ENCODE measurements at regions not wholly inside any gene's neighbourhood (a gene's known extent, or its start where the extent isn't known, plus 50 kb on each side); places are given as distances from the start of the nearest gene placed in this dataset.

DNA sequence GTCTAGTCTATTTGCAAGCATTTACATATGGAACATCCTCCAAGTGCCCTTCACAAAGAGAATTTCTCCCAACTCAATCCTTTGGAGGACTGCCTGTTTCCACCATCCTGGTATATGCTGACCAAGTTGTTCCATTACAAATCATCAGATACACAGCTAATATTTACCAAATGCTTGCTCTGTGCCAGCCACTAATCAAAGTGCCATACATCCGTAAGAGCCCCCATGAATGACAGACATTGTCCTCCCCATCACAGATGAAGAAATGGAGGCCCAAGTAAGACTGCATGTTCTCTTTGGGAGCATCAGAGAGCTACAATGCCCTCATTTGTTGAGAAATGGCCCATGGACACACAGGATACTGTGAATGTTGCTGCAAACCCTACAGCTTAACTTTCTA is 130.0 kb upstream of the BACE2 start:
- TF ChIP-seq, protein P1, sequence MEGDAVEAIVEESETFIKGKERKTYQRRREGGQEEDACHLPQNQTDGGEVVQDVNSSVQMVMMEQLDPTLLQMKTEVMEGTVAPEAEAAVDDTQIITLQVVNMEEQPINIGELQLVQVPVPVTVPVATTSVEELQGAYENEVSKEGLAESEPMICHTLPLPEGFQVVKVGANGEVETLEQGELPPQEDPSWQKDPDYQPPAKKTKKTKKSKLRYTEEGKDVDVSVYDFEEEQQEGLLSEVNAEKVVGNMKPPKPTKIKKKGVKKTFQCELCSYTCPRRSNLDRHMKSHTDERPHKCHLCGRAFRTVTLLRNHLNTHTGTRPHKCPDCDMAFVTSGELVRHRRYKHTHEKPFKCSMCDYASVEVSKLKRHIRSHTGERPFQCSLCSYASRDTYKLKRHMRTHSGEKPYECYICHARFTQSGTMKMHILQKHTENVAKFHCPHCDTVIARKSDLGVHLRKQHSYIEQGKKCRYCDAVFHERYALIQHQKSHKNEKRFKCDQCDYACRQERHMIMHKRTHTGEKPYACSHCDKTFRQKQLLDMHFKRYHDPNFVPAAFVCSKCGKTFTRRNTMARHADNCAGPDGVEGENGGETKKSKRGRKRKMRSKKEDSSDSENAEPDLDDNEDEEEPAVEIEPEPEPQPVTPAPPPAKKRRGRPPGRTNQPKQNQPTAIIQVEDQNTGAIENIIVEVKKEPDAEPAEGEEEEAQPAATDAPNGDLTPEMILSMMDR (IDR thresholded peaks at IDR 0.05; ENCODE audit: low read length): no peak
- no peak for TF ChIP-seq EZH2 (IDR thresholded peaks at IDR 0.05; ENCODE audit: borderline replicate concordance, low read length)
